Amniotic stem cell (primary cell): ENCODE measurements at regions not wholly inside any gene's neighbourhood (a gene's known extent, or its start where the extent isn't known, plus 50 kb on each side); places are given as distances from the start of the nearest gene placed in this dataset.

Source experiments
- DNase-seq: peaks from one replicate; lab custom pipeline; 2025; lab: John Stamatoyannopoulos, UW

GRCh38 chr11:128327274-128327673 lies 260.1 kb downstream of the ETS1 start:
- DNase-seq, result no peak

GRCh38 chr11:128326791-128327190 lies 260.6 kb downstream of the ETS1 start:
- no peak for DNase-seq

GRCh38 chr11:128324531-128325141 lies 262.7 kb downstream of the ETS1 start:
- no peak for DNase-seq

- DNase-seq, result no peak
Measured at GRCh38 chr11:128324051-128324481, 263.3 kb downstream of the ETS1 start.

GRCh38 chr11:128323381-128323780 lies 264.0 kb downstream of the ETS1 start:
- no peak for DNase-seq

GRCh38 chr11:128318856-128319474 lies 268.4 kb downstream of the ETS1 start:
- DNase-seq, result no peak

- DNase-seq, result no peak
Measured at GRCh38 chr11:128316541-128317227, 270.7 kb downstream of the ETS1 start.

GRCh38 chr11:128315933-128316332 lies 271.4 kb downstream of the ETS1 start:
- no peak for DNase-seq

GRCh38 chr11:128313931-128314330 lies 273.4 kb downstream of the ETS1 start:
- DNase-seq, result no peak

- no peak for DNase-seq
Measured at GRCh38 chr11:128311742-128312719, 275.3 kb downstream of the ETS1 start.

GRCh38 chr11:128310676-128311445 lies 276.5 kb downstream of the ETS1 start:
- no peak for DNase-seq

- DNase-seq, result no peak
Measured at GRCh38 chr11:128310005-128310404, 277.4 kb downstream of the ETS1 start.

GRCh38 chr11:128308794-128309193 lies 278.6 kb downstream of the ETS1 start:
- no peak for DNase-seq

- DNase-seq, result no peak
Measured at GRCh38 chr11:128305588-128305987, 281.8 kb downstream of the ETS1 start.

- no peak for DNase-seq
Measured at GRCh38 chr11:128304666-128305485, 282.5 kb downstream of the ETS1 start.

GRCh38 chr11:128304116-128304515 lies 283.2 kb downstream of the ETS1 start:
- no peak for DNase-seq

GRCh38 chr11:128303383-128303782 lies 284.0 kb downstream of the ETS1 start:
- no peak for DNase-seq

GRCh38 chr11:128302425-128303186 lies 284.8 kb downstream of the ETS1 start:
- DNase-seq, result no peak

GRCh38 chr11:128301756-128302155 lies 285.6 kb downstream of the ETS1 start:
- no peak for DNase-seq

GRCh38 chr11:128300785-128301184 lies 286.6 kb downstream of the ETS1 start:
- no peak for DNase-seq
